ENCODE measurements at regions not wholly inside any gene's neighbourhood (a gene's known extent, or its start where the extent isn't known, plus 50 kb on each side); places are given as distances from the start of the nearest gene placed in this dataset.

GRCh38 chr2:220930271-220931076 lies 641.6 kb downstream of the EPHA4 start:
- 53 to 78% (median 70%) methylated on average over 2 of the region's 2 CpGs for WGBS, 5 donors
- TF ChIP-seq CTCF (IDR thresholded peaks at IDR 0.05 in 8 of 11, conservative IDR thresholded peaks at IDR 0.05 in 3 of 11) (no peak), POLR2A (IDR thresholded peaks at IDR 0.05) (no peak), POLR2AphosphoS5 (IDR thresholded peaks at IDR 0.05) (no peak)
- H3K27ac ChIP-seq, result no peak overlapping the region
- H3K4me3 ChIP-seq, result no peak overlapping the region
- H3K27me3 ChIP-seq (replicated peaks in 1 of 7), result no peaks in the 10 kb centered on the region
- intact Hi-C loops (cut with DNase I; ENCODE audit: low total_unique reads), result no loop called here
- DNase-seq, result no peak
- H3K9me3 ChIP-seq, result peaks cover 0 to 40% (median 19%) of the 10 kb centered on the region in 8 donors
- no peaks in the 10 kb centered on the region for H3K4me1 ChIP-seq
- H3K36me3 ChIP-seq, result no peaks in the 10 kb centered on the region

- H3K4me1 ChIP-seq, result no peaks in the 10 kb centered on the region
- no peak overlapping the region for H3K4me3 ChIP-seq
- intact Hi-C loops (cut with DNase I; ENCODE audit: low total_unique reads), result no loop called here
- H3K27ac ChIP-seq, result no peak overlapping the region
- no peaks in the 10 kb centered on the region for H3K36me3 ChIP-seq
- TF ChIP-seq POLR2AphosphoS5 (IDR thresholded peaks at IDR 0.05), result no peak
- no peak for TF ChIP-seq POLR2A (IDR thresholded peaks at IDR 0.05)
- TF ChIP-seq CTCF (IDR thresholded peaks at IDR 0.05 in 8 of 11, conservative IDR thresholded peaks at IDR 0.05 in 3 of 11), result no peak
- no peaks in the 10 kb centered on the region for H3K27me3 ChIP-seq (replicated peaks in 1 of 7)
- no peak for DNase-seq
- peaks cover 0 to 30% (median 9%) of the 10 kb centered on the region in 8 donors for H3K9me3 ChIP-seq
These were observed 640.6 kb downstream of the EPHA4 start for GRCh38 chr2:220931491-220931890.

GRCh38 chr2:220932041-220932440 lies 640.1 kb downstream of the EPHA4 start:
- TF ChIP-seq POLR2A (IDR thresholded peaks at IDR 0.05) (no peak), POLR2AphosphoS5 (IDR thresholded peaks at IDR 0.05) (no peak), CTCF (IDR thresholded peaks at IDR 0.05 in 8 of 11, conservative IDR thresholded peaks at IDR 0.05 in 3 of 11) (no peak)
- intact Hi-C loops (cut with DNase I; ENCODE audit: low total_unique reads), result no loop called here

DNA sequence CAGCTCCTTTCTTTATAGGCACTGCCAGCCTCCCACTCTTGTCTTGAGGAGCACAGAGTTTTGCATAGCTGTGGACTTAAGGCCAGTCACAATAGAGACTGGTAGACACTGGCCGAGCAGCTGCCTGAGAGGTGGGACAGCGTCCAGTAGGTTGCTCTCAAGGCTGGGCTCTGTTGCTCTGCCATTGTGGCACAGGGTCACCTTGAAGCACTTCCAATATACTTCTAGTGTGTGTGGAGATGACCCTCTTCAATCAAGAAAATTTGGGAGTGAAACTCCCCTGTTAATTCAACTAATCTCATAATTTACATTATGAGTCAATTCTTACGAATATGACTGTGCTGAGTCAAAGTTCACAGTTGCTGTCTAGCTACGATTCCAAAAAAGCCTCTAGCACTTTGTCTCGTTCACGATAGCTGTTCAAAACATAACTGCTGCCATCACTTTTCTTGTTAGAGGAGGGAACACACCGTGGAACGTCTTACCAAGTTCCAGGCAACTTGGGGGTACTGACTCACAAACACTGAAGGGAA lies 636.2 kb downstream of the EPHA4 start:
- no peak for TF ChIP-seq POLR2AphosphoS5 (IDR thresholded peaks at IDR 0.05)
- TF ChIP-seq CTCF (IDR thresholded peaks at IDR 0.05 in 8 of 11, conservative IDR thresholded peaks at IDR 0.05 in 3 of 11), result no peak
- TF ChIP-seq POLR2A (IDR thresholded peaks at IDR 0.05), result no peak
- Histone ChIP-seq H3K36me3 (no peaks in the 10 kb centered on the region), H3K4me3 (no peak overlapping the region), H3K27me3 (replicated peaks in 1 of 7) (no peaks in the 10 kb centered on the region), H3K9me3 (no peaks in the 10 kb centered on the region), H3K27ac (no peak overlapping the region), H3K4me1 (no peaks in the 10 kb centered on the region)
- DNase-seq, result no peak
- intact Hi-C loops (cut with DNase I; ENCODE audit: low total_unique reads), result no loop called here
- WGBS, 5 donors, result 63 to 86% (median 77%) methylated on average over 8 of the region's 8 CpGs

More at GRCh38 chr2:220932041-220932440, 640.1 kb downstream of the EPHA4 start:
- Histone ChIP-seq H3K27me3 (replicated peaks in 1 of 7) (no peaks in the 10 kb centered on the region), H3K4me3 (no peak overlapping the region), H3K36me3 (no peaks in the 10 kb centered on the region), H3K9me3 (peaks cover 0 to 24% (median 3%) of the 10 kb centered on the region in 8 donors), H3K27ac (no peak overlapping the region), H3K4me1 (no peaks in the 10 kb centered on the region)
- WGBS, 5 donors, result 79 to 91% (median 90%) methylated on average over 3 of the region's 3 CpGs
- DNase-seq, result no peak
